A204.1 (cell line): ENCODE measurements at regions not wholly inside any gene's neighbourhood (a gene's known extent, or its start where the extent isn't known, plus 50 kb on each side); places are given as distances from the start of the nearest gene placed in this dataset.
"Not testable (repeated sequence)": the region's sequence is repeated elsewhere in the genome, so short reads cannot be mapped to it uniquely, and the experiment has no call there.

ENCODE experiments used
- FAIRE-seq: peaks from 2 replicates; lab custom pipeline; 2012; peaks lifted over from hg19 to GRCh38; lab: Jason Lieb, UNC

GRCh38 chr6:19156443-19156842 is 680.7 kb upstream of the ID4 start:
- no peak for FAIRE-seq

DNA sequence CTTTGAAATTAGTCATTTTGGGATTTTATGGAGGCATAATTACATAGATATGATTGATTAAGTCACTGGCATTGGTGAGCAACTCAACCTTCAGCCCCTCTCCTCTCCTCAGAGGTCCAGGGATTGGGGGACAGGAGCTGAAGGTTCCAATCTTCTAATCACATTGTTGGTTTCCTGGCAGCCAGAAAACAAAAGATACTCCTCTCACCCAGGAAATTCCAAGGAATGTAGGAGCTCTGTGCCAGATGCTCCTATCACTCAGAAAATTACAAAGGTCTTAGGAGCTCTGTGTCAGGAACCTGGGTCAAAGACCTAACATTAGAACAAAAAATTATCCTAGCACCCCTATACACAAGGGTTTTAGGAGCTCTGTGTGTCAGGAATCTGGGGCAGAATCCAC is 679.7 kb upstream of the ID4 start:
- no peak for FAIRE-seq

GRCh38 chr6:19158586-19158985 is 678.6 kb upstream of the ID4 start:
- no peak for FAIRE-seq

DNA sequence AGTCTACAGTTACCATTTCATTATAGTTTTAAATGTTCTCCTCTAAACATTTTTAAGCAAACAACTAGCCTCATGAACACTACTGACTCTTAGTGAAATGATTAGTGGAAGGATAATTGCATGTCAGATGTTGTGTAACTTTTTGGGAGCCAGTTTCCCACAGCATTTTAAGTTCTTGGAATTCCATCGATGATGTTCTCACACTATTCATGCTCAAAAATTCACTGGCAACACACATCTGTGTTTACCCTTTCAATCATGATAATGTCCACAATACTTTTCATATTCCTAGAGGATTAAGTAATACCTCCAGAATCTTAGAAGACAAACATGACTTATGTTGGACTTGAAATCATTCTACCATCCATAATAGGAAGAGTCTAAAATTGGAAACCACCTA is 678.1 kb upstream of the ID4 start:
- FAIRE-seq, result no peak

GRCh38 chr6:19159561-19159960 is 677.6 kb upstream of the ID4 start:
- no peak for FAIRE-seq

DNA sequence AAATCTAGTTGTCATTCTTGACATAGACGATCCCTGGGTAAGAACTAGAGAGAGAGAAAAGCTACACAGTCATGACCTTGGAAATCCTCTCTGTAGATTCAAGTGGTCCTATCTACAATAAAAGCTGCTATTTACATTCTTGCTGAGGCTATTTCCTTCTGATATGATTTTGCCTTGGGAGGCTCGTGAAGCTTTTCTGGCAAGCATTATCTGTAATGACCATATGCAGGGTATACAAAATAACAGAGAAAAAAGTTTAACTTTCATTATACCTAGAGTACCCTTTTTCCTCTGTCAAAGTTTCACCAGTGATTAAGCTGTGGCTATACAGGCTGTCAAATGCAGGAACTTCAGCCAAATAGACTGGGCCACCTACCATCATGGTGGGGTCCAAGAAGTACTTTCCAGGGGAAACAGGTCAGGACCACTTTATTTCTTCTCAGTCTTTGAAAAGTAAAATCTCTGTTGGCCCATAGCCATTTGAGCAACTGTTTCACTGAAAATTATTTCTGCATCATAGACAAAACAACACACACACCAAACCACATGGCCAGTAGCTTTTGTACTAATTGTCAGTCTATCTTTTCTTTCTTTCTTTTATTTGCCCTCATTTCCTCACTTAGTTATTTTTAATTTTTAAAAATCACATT is 677.0 kb upstream of the ID4 start:
- FAIRE-seq, result no peak

GRCh38 chr6:19167251-19167650 is 669.9 kb upstream of the ID4 start:
- FAIRE-seq, result no peak

- FAIRE-seq, result no peak
Measured at GRCh38 chr6:19169366-19169765, 667.8 kb upstream of the ID4 start.

DNA sequence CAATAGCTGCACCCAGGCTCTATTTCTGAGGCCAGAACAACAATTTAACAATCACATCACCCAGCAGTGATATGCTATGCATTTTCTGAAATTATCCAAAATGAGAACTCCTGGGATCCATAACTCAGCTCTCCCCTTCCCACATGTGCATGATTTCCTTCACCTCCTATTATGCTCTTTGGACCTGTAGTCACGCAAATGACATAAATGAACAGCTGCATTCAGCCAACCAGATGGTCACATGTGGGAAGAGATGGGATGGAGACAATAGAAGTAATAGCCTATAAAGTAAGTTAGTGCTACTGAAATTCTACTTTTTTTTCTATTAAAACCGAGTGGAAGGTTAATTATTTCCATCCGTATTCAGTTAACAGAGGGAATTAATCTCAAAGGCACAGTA is 662.1 kb upstream of the ID4 start:
- no peak for FAIRE-seq

- no peak for FAIRE-seq
Measured at GRCh38 chr6:19180348-19181072, 656.7 kb upstream of the ID4 start.

GRCh38 chr6:19181211-19181610 is 656.0 kb upstream of the ID4 start:
- no peak for FAIRE-seq

- no peak for FAIRE-seq
Measured at GRCh38 chr6:19193624-19194023, 643.5 kb upstream of the ID4 start.

GRCh38 chr6:19204445-19204844 is 632.7 kb upstream of the ID4 start:
- FAIRE-seq, result no peak

GRCh38 chr6:19205076-19205475 is 632.1 kb upstream of the ID4 start:
- FAIRE-seq, result no peak

GRCh38 chr6:19209202-19209601 is 628.0 kb upstream of the ID4 start:
- no peak for FAIRE-seq

GRCh38 chr6:19210849-19211590 is 626.1 kb upstream of the ID4 start:
- FAIRE-seq, result no peak

DNA sequence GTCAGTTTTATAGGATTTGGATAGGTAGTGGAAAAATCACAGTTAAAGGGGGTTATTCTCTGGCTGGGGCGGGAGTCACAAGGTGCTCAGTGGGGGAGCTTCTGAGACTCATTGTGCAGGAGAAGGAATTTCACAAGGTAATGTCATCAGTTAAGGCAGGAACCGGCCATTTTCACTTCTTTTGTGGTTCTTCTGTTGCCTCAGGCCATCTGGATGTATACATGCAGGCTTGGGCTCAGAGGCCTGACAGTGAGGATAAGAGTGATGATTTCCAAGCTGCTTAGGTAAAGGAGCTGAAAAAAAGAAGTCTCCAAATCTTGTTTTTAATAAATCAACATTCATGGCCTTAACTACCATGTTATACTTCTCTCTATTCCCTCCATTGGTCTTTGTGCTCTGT is 622.9 kb upstream of the ID4 start:
- no peak for FAIRE-seq

DNA sequence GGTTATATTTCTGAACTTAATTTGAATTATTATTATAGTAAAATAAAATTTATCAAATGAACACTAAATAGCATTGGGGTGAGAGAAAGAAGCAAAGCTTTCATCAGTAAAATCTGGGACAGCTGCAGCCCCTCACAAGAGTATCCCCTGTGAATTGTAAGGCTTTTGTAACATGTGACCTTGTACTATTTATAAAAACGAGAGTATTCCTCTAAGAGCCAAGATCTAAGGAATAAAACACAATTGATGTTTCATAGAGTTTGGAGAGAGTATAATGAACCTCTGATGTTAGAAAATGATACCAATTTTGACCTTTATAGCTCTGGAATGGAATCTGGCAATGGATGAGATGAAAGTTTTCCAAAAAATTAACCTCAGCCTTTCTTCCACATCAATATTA is 617.2 kb upstream of the ID4 start:
- no peak for FAIRE-seq

DNA sequence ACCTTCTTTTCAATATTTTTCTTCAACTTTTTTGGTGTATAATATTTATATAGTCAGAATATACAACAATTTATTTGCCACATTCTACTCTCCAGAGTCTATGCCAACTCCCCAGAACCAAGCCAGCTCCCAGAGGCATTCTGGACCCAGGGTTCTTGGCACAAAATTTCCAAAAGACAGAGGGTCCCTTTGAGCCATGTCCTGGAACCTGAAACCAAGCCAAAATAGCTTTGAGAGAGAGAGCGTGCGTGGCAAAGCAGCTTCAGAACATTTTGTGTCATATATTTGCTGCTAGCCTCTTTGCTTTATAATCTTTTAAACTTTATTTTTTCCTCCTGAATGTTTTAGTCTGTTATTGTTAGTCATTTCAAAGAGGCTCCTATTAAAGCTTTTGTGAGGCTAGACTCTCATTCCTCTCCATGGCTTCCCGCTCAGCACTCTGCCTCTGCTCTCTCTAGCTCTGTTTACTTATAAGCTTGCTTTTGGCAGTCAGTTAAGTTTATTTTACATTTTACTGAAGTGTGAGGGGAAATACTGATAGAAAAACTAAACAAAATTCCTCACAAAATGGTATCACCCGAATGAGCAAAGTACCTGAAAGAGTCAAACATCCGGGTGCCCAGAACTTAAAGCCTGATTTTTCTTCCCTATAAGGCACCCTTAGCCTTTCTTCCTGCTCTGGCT is 605.1 kb upstream of the ID4 start:
- no peak for FAIRE-seq

DNA sequence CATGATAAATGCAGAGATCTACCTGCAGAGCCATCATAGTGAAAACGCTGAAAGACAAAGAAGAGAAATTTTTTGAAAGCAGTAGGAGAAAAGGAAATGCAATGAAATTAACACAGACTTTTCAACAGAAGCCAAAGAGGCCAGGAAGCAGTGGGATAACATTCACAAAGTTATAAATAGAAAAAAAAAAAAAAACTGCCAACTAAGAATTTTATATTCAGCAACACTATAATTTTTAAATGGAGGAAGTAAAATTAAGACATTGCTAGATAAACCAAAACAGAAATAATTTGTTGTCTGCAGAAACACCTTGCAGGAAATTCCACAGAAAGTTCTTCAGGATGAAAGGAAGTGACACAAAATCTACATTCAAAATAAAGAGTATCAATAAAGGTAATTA is 591.5 kb upstream of the ID4 start:
- FAIRE-seq, result no peak

DNA sequence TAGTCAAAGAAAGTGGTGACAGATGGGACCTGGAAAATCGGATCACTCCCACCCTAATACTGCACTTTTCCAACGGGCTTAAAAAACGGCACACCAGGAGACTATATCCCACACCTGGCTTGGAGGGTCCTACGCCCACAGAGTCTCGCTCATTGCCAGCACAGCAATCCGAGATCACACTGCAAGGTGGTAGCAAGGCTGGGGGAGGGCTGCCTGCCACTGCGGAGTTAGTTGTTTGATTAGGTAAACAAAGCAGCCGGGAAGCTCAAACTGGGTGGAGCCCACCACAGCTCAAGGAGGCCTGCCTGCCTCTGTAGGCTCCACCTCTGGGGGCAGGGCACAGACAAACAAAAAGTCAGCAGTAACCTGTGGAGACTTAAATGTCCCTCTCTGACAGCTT is 590.0 kb upstream of the ID4 start:
- FAIRE-seq, result not testable (repeated sequence)

DNA sequence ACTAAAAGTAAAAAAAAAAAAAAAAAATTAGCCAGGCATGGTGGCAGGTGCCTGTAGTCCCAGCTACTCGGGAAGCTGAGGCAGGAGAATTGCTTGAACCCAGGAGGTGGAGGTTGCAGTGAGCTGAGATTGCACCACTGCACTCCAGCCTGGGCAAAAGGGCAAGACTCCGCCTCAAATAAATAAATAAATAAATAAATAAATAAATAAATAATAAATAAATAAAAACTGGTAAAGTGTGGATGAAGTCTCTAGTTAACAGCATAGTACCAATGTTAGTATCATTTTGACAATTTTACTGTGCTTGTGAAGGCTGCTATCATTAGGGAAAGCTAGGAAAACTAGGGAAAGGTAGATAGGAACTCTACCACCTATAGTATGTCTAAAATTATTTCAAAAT is 581.0 kb upstream of the ID4 start:
- not testable (repeated sequence) for FAIRE-seq

GRCh38 chr6:19261642-19262041 is 575.5 kb upstream of the ID4 start:
- no peak for FAIRE-seq
